Superior temporal gyrus (tissue), 1 donor: ENCODE measurements at regions not wholly inside any gene's neighbourhood (a gene's known extent, or its start where the extent isn't known, plus 50 kb on each side); places are given as distances from the start of the nearest gene placed in this dataset.

Experiments used
- DNase-seq: peaks from one replicate; pipeline ENCODE4 v3.0.0-alpha.2; 2016; ENCODE audit errors: extremely low spot score

DNA sequence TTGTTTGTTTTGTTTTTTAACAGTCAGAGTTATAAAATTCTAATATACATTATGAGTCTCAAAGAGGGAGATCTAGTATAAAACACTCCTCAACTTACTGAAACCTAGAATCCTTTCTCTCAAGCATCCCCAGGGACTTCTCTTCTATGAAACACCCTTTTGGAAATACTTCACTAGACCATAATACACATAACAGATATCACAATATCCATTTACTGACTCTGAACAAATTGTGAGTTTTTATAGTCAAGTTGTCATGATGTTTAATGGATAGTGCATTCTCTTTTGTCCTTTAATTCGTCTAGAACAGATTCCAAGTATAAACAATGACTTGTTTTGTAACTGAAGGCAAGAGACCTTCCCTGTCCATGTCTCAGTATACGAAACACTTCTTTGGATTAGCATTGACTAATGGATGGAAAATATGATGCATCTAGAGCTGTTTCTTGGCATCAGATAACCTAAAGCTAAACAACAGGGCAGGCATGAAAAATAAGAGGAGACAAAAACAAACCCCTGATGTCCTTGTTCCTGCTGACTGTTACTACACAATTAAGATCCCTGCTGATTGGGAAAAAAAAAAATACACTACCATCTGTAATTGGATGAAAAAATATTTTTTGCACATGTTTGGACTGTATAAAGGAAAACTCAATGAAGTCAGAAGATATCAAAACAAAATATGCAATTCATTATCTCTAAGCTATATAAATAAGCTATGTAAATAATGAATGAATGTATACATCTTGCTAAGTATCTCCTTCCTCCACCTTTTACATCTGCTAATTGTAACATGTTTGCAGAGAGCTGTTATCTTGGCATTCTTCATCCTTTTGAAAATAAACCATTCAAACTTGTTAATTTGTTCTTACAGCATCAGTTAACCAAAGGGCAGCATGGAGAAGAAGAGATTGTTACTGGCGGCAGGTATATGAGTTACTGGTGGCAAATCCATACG, 214.2 kb downstream of the LACC1 start:
- DNase-seq, result no peak

DNA sequence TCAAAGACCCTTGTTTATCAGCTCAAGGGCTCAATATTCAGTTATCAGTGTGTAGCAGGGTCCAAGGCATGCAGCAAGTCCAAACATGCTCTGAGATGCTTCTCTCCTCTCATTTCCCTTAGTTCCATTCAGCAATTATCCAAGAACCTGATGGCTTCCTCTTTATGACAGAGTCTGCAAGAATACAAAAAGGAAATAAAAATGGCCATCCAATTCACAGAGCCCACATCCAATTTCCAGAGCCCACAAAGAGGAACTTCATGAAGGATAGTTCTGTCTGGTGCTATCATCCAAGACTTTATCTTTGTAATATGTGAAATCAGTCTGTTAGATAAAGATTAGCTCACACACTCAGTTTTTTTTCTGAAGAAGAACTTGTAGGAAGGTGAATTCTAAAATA, 217.2 kb downstream of the LACC1 start:
- no peak for DNase-seq

DNA sequence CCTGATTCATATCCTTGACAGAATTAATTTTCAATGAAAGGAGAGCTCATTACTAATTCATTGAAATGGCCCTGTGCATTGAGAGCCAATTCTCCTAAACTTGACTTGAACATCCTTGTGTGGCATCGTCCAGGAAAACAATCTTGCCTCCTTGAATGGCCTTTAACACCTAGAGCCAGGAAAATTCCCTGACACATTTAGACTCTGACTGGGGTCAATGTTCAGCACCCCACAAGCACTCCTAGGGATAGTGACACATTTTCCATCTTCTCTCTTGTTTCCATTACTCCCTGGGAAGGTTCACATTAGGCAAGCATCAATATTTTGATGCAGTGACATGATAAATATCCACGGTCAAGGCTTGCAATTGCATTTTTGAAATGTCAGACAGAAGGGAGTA, 218.9 kb downstream of the LACC1 start:
- no peak for DNase-seq

DNA sequence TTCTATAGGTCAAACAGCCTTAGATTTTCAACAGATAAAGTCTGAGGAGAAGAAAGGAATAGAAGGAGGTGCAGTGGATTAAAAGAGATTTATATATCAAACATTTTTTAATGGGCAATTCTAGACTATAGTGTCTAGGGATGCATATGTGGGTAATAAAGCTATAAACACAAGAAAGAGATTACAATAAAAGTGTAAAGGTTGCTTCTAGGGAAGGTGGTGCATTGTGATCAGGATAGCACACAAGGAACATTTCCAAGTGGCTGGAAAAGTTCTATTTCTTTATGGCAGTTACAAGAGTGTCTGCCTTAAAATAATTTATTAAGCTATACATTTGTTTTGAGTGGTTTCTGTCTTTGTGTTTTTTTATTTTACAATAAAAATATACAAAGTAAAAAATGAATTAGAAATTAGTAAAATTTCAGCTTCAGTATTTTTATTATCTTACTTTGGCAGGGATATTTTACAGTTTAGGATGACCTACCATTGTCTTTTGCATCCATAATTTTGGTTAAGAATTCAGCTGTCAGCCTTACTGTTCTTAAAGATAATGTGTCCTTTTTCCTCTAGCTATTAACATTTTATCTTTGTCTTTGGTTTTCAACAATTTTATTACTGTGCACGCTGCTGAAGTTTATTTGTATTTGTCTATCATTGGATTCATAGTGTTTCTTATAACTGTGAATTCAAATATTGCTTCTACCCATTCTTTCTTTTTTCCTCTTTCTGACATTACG, 221.8 kb downstream of the LACC1 start:
- DNase-seq, result no peak

DNA sequence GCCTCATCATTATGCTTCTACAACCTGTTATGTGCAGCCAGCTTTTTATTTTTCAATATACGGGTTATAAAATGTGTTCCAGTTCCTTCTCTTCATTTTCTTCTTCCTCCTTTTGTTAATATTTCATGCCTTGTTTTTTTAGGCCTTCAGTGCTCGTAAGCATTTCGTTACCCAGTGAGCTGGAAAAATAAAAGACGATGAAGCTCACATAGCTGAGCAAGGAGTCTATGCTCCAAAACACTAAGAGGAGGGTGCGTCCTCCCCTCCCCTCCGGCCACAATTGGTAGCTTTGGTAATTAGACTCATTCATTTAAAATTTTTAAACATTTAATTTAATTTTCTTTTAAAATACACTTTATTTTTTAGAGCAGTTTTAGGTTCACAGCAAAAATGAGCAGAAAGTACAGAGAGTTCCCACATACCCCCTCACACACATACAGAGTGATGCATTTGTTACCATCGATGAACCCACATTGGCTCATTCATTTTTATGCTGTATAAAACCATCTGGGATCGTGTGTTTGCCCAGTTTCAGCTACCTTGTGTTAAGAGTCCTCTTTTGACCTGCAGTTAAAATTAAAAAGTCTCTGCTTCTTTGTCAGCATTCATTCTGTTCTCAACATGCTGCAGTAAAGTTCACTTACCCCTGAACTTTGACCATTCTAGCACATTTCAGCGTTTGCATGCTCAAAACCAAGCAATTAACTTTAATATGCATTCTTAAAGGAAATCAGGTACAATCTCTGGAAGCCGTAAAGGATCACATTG, 223.9 kb downstream of the LACC1 start:
- DNase-seq, result no peak

DNA sequence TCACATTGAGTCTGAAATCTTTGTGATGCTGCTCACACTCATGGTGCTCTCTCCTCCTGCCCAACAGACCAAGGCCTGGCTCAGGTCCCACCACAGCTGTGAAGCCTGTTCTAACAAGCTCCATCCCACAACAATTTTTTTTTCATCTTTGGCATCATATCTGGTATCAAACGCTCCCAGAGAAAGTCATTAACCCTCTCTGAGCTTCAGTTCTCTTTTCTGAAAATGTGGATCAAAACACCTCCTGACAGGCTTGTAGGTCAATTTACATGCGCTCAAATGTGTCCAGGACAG, 224.4 kb downstream of the LACC1 start:
- peak; percentile 85 for DNase-seq

DNA sequence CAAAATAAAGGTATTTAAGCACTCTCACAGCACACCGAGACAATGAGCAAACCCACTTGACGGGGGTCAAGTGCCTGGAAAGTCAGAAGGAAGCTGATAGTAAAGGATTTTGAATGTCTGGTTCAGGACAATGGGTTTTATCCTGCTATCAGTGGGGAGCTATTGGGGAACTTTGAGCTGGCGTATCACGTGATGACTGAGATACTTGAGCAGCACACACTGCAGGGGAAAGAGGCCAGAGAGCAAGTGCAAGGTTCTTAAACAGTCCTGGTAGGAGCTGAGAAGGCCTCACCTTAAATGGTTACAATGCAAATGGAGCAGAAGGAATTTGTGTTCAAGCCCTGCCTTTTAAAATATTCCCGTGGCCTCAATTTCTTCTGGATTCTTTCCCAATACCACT, 225.3 kb downstream of the LACC1 start:
- DNase-seq, result no peak

DNA sequence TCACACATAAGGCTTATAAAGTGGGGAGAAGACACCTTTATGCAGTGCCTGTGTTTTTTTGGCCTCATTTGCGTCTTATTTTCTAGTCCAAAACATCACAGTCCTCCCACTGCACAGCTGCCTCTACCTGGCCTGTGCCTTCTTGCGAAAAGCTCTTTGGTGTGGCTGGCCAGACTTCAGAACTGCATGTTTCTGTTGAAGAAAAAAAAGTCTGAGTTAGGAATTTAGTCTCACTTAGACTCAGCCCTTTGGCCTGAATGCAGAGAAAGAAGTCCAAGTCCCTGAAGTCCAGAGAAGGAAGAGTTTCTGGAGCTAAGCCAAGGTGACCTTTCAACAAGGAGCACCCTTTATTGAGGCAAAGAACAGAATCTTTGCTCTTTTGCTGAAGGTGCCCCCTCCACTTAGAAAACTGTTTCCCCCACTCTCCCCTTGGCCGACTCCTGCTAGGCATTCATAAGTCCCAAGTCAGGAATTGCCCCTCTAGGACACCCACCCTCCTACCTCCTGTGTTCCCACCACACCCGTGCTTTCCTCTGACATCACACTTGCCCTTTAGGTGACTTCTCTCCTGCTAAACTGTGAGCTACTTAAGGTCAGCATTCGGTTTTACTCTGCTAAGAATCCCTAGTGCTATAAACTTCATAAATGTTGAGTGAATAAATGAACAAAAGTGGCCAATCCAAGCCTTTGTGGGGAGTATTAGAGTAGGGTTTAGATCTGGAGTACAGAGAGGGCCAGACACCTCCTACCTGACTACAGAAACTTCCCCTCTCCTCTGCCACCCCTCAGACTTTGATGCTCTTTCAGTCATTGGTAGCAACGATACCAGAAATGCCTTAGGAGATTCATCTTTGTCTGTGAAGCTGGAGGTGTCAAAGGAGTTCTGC, 226.8 kb downstream of the LACC1 start:
- peak; percentile 54 for DNase-seq

DNA sequence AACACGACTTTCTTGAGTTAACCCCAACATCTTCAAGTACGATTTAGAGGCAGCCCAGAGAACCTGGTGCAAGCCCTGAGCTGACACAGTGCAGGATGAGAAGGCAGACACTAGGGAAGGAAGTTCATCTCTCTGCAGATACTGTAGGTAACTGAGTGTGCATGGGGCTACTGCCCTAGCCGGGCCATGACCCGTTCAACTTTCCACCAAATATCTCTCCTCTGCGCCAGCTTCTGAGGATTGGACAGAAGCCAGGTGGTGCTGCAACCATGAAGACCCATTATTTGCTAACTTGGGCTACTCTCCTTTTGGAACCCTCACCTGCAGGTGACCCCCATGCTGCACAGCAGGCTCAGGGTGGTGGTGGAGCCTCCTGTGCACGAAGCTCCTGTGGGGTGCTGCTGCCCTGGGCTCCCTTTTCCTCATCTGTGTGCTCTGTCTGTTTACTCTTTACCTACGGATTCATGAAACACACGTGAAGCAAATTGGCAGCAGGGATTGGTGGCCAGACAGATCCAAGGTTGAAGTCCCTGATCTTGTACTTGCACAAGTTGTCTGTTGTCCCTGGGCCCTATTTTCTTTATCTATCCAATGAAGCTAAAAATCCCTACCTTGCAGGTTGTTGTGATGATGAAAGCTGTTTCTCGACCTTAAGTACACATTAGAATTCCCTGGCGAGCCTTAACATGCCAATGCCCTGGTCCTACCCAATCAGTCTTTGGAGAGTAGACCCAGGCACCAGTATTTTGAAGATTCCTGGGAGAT, 227.8 kb downstream of the LACC1 start:
- DNase-seq, result no peak

DNA sequence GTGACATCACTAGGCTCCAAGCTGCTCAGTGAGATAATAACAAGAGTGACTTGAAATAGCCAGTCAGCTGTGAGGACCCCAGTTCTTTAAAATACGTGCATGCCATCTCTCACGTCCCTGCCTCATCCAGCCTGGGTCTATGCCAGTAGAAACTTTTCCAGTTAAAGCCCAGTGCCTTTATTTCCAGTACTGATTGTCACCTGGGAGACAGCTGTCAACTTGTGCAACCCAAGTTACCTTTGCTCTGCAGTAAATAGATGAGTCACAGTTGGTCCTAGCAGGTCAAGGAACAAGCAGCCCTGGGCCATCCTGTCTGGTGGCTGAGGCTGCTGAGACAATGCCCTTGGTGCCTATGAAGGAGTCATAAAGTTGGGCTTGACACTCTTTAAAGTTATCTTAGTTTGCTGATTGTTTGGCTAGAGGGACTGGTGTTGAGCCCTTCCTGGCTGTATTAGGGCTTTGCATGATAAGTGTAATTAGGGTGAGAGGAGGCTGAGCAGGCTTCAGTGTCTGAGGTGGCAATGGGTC, 228.7 kb downstream of the LACC1 start:
- no peak for DNase-seq

DNA sequence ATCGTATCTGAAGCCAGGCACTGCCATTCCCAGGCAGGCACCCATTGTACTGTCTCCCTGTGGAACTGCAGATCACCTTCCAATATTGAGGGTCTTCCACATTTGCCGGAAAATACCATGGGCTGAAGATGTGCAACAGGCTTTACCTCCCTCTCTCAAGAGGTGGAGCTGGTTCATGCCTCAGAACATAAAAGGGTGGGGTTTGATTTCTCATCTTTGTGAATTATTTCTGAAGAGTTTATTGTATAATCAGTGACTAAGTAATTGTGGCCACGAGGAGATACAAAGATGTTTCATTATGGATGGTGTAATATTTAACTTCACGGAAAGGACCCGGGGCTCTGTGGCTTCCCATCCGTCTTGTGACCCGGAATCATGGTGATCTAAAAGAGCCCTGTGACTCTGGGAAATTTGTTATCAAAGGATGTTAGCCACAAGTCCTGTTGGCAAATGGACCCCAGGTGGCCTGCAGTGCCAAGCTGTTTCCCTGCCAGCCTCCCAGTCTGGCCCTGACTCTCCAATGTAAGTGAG, 230.5 kb downstream of the LACC1 start:
- DNase-seq, result no peak

DNA sequence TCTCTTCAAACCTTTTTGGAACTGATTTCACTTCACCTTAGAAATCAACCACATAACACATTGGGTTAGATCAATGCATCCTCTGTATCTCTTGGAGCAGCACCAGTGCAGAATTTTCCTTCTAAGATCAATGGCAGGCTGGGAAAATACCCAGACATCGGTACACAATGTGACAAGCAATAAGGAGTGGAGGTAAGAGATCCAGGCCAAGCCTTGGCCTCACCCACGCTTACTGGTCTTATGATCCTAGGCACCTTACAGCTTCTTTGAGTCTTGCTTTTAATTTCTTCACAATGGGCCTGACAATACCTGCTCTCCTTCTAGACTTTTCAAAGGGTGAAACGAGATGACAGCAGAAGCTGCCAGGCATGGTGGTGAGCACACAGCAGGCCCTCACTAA, 232.0 kb downstream of the LACC1 start:
- DNase-seq, result no peak

DNA sequence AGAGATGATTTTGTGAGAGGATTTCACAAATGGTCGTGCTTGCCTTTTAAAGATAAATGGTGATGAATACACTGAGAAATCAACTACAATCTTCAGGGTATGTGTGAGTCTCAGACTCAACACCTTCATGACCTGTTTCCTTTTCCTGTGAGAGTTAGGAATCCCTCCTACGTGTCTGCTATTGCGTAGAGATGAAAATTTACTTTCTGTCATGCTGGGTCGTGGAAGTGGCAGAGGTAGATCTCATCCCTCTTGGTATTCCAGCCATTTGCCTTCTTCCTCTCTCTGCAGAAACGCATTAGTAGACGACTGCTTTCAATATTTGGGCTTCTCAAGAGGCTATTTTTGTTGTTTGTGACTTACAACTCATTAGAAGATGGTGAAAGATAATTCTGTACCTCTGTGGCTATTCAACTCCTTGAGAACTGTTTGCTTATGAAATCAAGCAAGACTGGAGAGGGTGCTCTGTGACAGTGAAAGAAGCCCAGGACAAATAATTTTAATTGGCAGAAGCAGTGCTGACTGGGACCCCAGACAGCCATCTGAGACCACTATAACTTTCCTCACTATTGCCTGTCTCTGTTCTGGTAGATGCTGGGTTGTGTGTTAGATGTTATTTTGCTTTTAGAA, 233.1 kb downstream of the LACC1 start:
- DNase-seq, result no peak

DNA sequence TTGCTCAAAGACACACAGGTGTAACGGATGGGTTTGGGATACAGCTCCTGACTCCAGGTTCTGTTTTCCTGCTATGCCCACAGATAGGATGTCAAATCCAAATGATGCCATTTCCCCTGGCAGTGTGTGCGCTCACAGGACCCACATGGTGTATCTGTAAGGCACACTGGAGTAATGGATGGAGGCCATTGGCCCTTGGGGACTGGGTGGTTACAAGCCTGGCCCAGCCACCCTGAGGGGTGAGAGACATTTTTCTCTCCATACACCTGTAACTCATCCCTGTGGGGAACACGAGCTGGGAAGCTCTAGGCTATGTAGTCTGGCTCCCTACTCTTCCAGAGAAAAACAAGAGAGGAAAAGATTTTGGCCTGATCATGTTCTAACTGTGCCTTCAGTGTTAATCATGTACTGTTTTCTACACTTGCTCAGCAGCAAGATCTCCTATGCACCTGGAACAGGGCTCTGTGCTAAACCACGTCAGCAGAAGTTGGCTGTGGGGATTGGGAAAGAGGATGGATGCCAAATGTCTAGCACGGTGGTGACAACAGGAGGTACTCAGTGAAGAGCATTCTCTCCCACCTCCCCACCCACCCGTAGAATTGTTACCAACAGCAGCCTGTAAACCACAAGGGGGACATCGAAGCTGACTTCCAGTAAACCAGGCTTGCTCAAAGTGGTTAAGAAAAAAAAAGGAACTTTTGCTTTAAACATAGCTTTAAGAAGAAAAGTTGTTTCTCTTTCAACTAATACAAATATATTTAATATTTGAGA, 237.0 kb downstream of the LACC1 start:
- DNase-seq, result no peak

DNA sequence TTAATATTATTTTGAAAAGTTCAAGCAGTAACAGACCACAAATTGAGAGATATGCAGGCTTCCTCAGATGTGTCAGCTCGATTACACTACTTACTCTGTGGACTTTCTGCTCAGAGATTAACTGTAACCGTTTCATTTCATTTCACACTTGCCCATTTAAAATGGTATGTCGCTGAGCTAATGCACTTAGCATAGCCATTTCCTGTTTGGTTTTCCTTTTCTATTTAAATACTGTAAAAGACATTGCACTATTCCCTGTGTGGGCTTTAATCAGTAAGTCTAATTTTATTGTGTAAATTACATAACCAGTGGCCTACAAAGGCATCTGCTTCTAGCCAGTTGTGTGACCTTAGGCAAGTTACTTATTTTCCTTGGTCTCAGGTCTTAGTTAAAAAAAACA, 237.6 kb downstream of the LACC1 start:
- no peak for DNase-seq

DNA sequence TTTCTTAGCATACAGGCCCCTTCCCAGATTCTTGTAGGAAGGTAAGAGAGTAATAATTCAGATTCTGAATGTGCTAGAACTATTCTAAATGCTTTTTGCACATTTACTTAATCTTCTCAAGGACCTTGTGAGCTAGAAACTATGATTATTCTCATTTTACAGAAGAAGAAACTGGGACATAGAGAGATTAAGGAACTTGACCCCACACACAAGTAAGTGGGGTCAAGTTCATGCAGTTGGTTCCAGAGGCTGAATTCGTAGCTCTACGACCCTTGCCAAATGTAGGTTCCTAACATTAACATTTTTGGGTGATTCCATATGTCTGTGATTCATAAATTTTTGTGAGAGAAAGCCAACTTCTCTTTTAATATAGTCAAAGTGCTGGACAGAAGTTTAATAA, 238.1 kb downstream of the LACC1 start:
- DNase-seq, result no peak

DNA sequence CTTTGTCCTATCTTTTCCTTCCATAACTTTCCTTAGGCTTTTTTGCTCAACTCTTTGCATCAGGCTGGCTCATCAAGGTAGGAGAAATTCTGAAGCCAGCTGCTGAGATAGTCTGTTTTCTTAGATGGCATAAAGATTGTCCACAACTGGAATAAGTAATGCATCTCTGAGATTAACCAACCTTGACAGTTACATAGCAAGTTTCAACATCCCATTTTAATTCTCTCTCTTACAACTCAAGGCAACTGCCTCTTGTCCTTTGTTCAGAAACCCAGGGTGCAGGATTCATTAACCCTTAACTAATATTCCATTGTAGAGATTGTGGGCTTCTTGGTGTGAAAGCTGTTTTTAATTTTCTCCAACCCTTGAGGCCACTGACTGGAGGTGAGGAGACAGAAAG, 239.2 kb downstream of the LACC1 start:
- DNase-seq, result no peak

DNA sequence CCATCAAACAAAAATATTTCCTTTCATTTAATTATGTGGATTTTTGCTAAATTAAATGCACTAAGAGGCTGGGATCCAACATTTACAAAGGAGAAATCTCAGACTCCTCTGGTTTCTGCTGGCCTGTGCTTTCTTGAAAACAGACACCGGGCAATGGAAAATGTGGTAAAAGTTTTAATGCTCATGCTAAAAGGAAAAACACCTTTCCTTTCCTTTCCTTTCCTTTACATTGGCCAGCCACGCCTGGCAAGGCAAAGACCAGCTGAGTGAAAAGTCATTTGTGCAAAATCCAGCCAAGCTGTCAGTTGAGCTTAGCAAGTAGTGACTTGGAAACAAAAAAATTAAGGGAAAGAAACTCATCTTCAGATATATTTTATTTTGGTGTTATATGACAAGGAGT, 240.3 kb downstream of the LACC1 start:
- no peak for DNase-seq
